H9 (cell line): ENCODE measurements at regions not wholly inside any gene's neighbourhood (a gene's known extent, or its start where the extent isn't known, plus 50 kb on each side); places are given as distances from the start of the nearest gene placed in this dataset.

Experiments
- DNase-seq: peaks from one replicate; pipeline ENCODE4 v3.0.0-alpha.2; 2017
- H2AFZ ChIP-seq: one replicate; pipeline ENCODE4 v1.6.1; 2013; ENCODE audit warnings: mild to moderate bottlenecking, low read length, control low read depth, moderate library complexity
- H2AK5ac ChIP-seq: 2 replicates; pipeline ENCODE4 v1.6.1; 2013; ENCODE audit warnings: low read length, control low read depth, mixed read lengths; ENCODE audit not compliant: insufficient read length
- H2BK120ac ChIP-seq: one replicate; pipeline ENCODE4 v1.6.1; 2013; ENCODE audit warnings: low read depth, mild to moderate bottlenecking, low read length, control low read depth, inconsistent platforms; ENCODE audit not compliant: poor library complexity, severe bottlenecking
- H2BK12ac ChIP-seq: 2 replicates; pipeline ENCODE4 v1.6.1; 2013; ENCODE audit warnings: low read length, control low read depth, mixed read lengths, low read depth; ENCODE audit not compliant: insufficient read length
- H2BK15ac ChIP-seq: 2 replicates; pipeline ENCODE4 v1.6.1; 2013; ENCODE audit warnings: low read depth, low read length, control low read depth
- H2BK20ac ChIP-seq: one replicate; pipeline ENCODE4 v1.6.1; 2013; ENCODE audit warnings: low read depth, mild to moderate bottlenecking, low read length, control low read depth, inconsistent platforms; ENCODE audit not compliant: poor library complexity, severe bottlenecking
- H2BK5ac ChIP-seq: 2 replicates; pipeline ENCODE4 v1.6.1; 2013; ENCODE audit warnings: low read length, control low read depth, mixed read lengths; ENCODE audit not compliant: insufficient read length
- H3K14ac ChIP-seq: 2 replicates; pipeline ENCODE4 v1.6.1; 2013; ENCODE audit warnings: low read length, control low read depth; ENCODE audit not compliant: insufficient read depth
- H3K18ac ChIP-seq: 2 replicates; pipeline ENCODE4 v1.6.1; 2013; ENCODE audit warnings: low read depth, mild to moderate bottlenecking, mixed read lengths, low read length, control low read depth; ENCODE audit not compliant: insufficient read length
- H3K23ac ChIP-seq: 2 replicates; pipeline ENCODE4 v1.6.1; 2013; ENCODE audit warnings: low read length, control low read depth, mixed read lengths, low read depth; ENCODE audit not compliant: insufficient read length
- H3K23me2 ChIP-seq: 2 replicates; pipeline ENCODE4 v1.6.1; 2013; ENCODE audit warnings: low read depth, mild to moderate bottlenecking, mixed read lengths, low read length, control low read depth; ENCODE audit not compliant: insufficient read length, poor library complexity, severe bottlenecking
- H3K27ac ChIP-seq: 2 replicates; pipeline ENCODE4 v1.5.1; 2013; ENCODE audit warnings: low read length, control low read depth, mixed read lengths, low read depth; ENCODE audit not compliant: insufficient read length
- H3K27me3 ChIP-seq: 2 replicates; pipeline ENCODE4 v1.6.1; 2013; ENCODE audit warnings: low read length, control low read depth, inconsistent platforms; ENCODE audit not compliant: insufficient read depth
- H3K4ac ChIP-seq: 2 replicates; pipeline ENCODE4 v1.6.1; 2013; ENCODE audit warnings: low read depth, mild to moderate bottlenecking, control low read depth, inconsistent platforms, low read length, moderate library complexity
- H3K4me1 ChIP-seq: 2 replicates; pipeline ENCODE4 v1.6.1; 2013; ENCODE audit warnings: low read length, control low read depth, inconsistent platforms; ENCODE audit not compliant: insufficient read depth
- H3K4me2 ChIP-seq: 2 replicates; pipeline ENCODE4 v1.6.1; 2013; ENCODE audit warnings: low read length, control low read depth, mixed read lengths; ENCODE audit not compliant: insufficient read length, insufficient read depth
- H3K56ac ChIP-seq: 2 replicates; pipeline ENCODE4 v1.6.1; 2013; ENCODE audit warnings: low read depth, mild to moderate bottlenecking, mixed read lengths, low read length, control low read depth; ENCODE audit not compliant: insufficient read length
- H3K79me1 ChIP-seq: 2 replicates; pipeline ENCODE4 v1.6.1; 2013; ENCODE audit warnings: low read depth, mild to moderate bottlenecking, moderate library complexity, low read length, control low read depth, inconsistent platforms; ENCODE audit not compliant: insufficient read depth, poor library complexity, severe bottlenecking
- H3K79me2 ChIP-seq: 2 replicates; pipeline ENCODE4 v1.6.1; 2013; ENCODE audit warnings: low read length, control low read depth, inconsistent platforms; ENCODE audit not compliant: insufficient read depth
- H3K9ac ChIP-seq: 2 replicates; pipeline ENCODE4 v1.6.1; 2013; ENCODE audit warnings: low read length, control low read depth, mixed read lengths; ENCODE audit not compliant: insufficient read length; ENCODE audit errors: extremely low read depth
- H3K9me3 ChIP-seq: one replicate; pipeline ENCODE4 v1.6.1; 2013; ENCODE audit warnings: low read depth, low read length, inconsistent platforms; ENCODE audit not compliant: control insufficient read depth
- H3T11ph ChIP-seq: one replicate; pipeline ENCODE4 v1.6.1; 2013; ENCODE audit warnings: mild to moderate bottlenecking, low read length, control low read depth, inconsistent platforms
- H4K20me1 ChIP-seq: one replicate; pipeline ENCODE4 v1.6.1; 2013; ENCODE audit not compliant: control insufficient read depth, insufficient read length, insufficient read depth
- H4K5ac ChIP-seq: 2 replicates; pipeline ENCODE4 v1.6.1; 2013; ENCODE audit warnings: low read depth, mild to moderate bottlenecking, mixed read lengths, low read length, control low read depth; ENCODE audit not compliant: insufficient read length
- H4K8ac ChIP-seq: replicated peaks from 2 replicates; pipeline ENCODE4 v1.6.1; 2013; ENCODE audit warnings: low read length, control low read depth, mixed read lengths, low read depth; ENCODE audit not compliant: insufficient read length
- H4K91ac ChIP-seq: 2 replicates; pipeline ENCODE4 v1.6.1; 2013; ENCODE audit warnings: low read depth, mild to moderate bottlenecking, moderate library complexity, mixed read lengths, low read length, control low read depth; ENCODE audit not compliant: insufficient read length
- H3K27ac Mint-ChIP-seq, 3 experiments: 2 replicates in 2 of 3; 3 replicates in 1 of 3; pipeline ENCODE4 v1.8.0; 2020 to 2021; ENCODE audit warnings: mixed read lengths in 3 of 3, mild to moderate bottlenecking in 1 of 3, moderate library complexity in 1 of 3
- H3K27me3 Mint-ChIP-seq: 2 replicates; pipeline ENCODE4 v1.8.0; 2021; ENCODE audit warnings: low read depth, mild to moderate bottlenecking, moderate library complexity, mixed read lengths
- H3K36me3 Mint-ChIP-seq, 3 experiments: 2 replicates in 2 of 3; 3 replicates in 1 of 3; pipeline ENCODE4 v1.8.0; 2020 to 2021; ENCODE audit warnings: low read depth in 3 of 3, mixed read lengths in 3 of 3; ENCODE audit not compliant: insufficient read depth in 1 of 3
- H3K4me1 Mint-ChIP-seq, 2 experiments: 2 replicates each; pipeline ENCODE4 v1.8.0; 2020; ENCODE audit warnings: mixed read lengths in 2 of 2
- H3K4me3 Mint-ChIP-seq, 2 experiments: 2 replicates in 1 of 2; 3 replicates in 1 of 2; pipeline ENCODE4 v1.8.0; 2020 to 2021; ENCODE audit warnings: mild to moderate bottlenecking in 2 of 2, mixed read lengths in 2 of 2, moderate library complexity in 1 of 2
- H3K9me3 Mint-ChIP-seq, 2 experiments: 2 replicates in 1 of 2; 3 replicates in 1 of 2; pipeline ENCODE4 v1.8.0; 2020; ENCODE audit warnings: mild to moderate bottlenecking in 2 of 2, mixed read lengths in 2 of 2, moderate library complexity in 1 of 2
- WGBS: extraction: QIAGEN DNeasy Blood & Tissue Kit; methylation state at CpG from one replicate; pipeline ENCODE4 v1.1.7; 2013; ENCODE audit warnings: missing lambda C conversion rate, low lambda C conversion rate, mixed read lengths; ENCODE audit not compliant: insufficient read length; ENCODE audit errors: extremely low coverage; 5-methylcytosine and 5-hydroxymethylcytosine counted together
- TF ChIP-seq, protein P1 (sequence below): fragments of 200-600 bp; sonication (generic); conservative IDR thresholded peaks from 3 replicates; pipeline ENCODE4 v1.8.0; 2021; ENCODE audit warnings: antibody characterized with exemption, mild to moderate bottlenecking

- H3K27me3 ChIP-seq, result no peaks in the 10 kb centered on the region
- no peak for DNase-seq
- peaks cover 5% of the 10 kb centered on the region for H3K9me3 ChIP-seq
- H3K79me1 ChIP-seq, result no peaks in the 10 kb centered on the region
- H3K23me2 ChIP-seq, result no peaks in the 10 kb centered on the region
- no peak overlapping the region for H2AFZ ChIP-seq
- no peak overlapping the region for H4K8ac ChIP-seq
- no peak overlapping the region for H2BK5ac ChIP-seq
- peaks cover 0 to 14% (median 11%) of the 10 kb centered on the region in 3 experiments; a peak in 5 of 7 replicates for H3K36me3 Mint-ChIP-seq
- no peak overlapping the region for H2BK20ac ChIP-seq
- no peak overlapping the region for H3K23ac ChIP-seq
- H3K18ac ChIP-seq, result no peak overlapping the region
- H3T11ph ChIP-seq, result no peak overlapping the region
- no peak overlapping the region for H2AK5ac ChIP-seq
- H4K20me1 ChIP-seq, result no peaks in the 10 kb centered on the region
- H4K91ac ChIP-seq, result no peak overlapping the region
- WGBS, result no CpG with 5 or more reads among the region's 2 CpGs
- H3K4me3 Mint-ChIP-seq, result no peak overlapping the region
- no peak overlapping the region for H2BK12ac ChIP-seq
- no peak overlapping the region for H3K27ac Mint-ChIP-seq
- H2BK15ac ChIP-seq, result no peak overlapping the region
- H3K4me1 Mint-ChIP-seq, result no peaks in the 10 kb centered on the region
- H4K5ac ChIP-seq, result no peak overlapping the region
- H3K4ac ChIP-seq, result no peak overlapping the region
- H3K4me2 ChIP-seq, result no peak overlapping the region
- H2BK120ac ChIP-seq, result no peak overlapping the region
- H3K79me2 ChIP-seq, result no peaks in the 10 kb centered on the region
- H3K56ac ChIP-seq, result no peak overlapping the region
- no peak overlapping the region for H3K27ac ChIP-seq
- no peak overlapping the region for H3K9ac ChIP-seq
- peaks cover 25 to 76% of the 10 kb centered on the region in 2 experiments for H3K9me3 Mint-ChIP-seq
- H3K14ac ChIP-seq, result no peak overlapping the region
- H3K27me3 Mint-ChIP-seq, result peaks cover 2% of the 10 kb centered on the region
- no peaks in the 10 kb centered on the region for H3K4me1 ChIP-seq
- TF ChIP-seq, protein P1, sequence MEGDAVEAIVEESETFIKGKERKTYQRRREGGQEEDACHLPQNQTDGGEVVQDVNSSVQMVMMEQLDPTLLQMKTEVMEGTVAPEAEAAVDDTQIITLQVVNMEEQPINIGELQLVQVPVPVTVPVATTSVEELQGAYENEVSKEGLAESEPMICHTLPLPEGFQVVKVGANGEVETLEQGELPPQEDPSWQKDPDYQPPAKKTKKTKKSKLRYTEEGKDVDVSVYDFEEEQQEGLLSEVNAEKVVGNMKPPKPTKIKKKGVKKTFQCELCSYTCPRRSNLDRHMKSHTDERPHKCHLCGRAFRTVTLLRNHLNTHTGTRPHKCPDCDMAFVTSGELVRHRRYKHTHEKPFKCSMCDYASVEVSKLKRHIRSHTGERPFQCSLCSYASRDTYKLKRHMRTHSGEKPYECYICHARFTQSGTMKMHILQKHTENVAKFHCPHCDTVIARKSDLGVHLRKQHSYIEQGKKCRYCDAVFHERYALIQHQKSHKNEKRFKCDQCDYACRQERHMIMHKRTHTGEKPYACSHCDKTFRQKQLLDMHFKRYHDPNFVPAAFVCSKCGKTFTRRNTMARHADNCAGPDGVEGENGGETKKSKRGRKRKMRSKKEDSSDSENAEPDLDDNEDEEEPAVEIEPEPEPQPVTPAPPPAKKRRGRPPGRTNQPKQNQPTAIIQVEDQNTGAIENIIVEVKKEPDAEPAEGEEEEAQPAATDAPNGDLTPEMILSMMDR, result no peak
Measured at GRCh38 chr9:1140057-1140456, 89.9 kb downstream of the DMRT2 start.
